Progenitor cell of endocrine pancreas (in vitro differentiated cells): ENCODE measurements at regions not wholly inside any gene's neighbourhood (a gene's known extent, or its start where the extent isn't known, plus 50 kb on each side); places are given as distances from the start of the nearest gene placed in this dataset.

Experiments
- DNase-seq: peaks from one replicate; pipeline ENCODE4 v3.0.0; 2021; ENCODE audit warnings: low spot score; ENCODE audit not compliant: unreplicated experiment
- H3K27ac Mint-ChIP-seq: 2 replicates; pipeline ENCODE4 v1.8.0; 2021; ENCODE audit warnings: mild to moderate bottlenecking, moderate library complexity, mixed read lengths
- H3K27me3 Mint-ChIP-seq: 2 replicates; pipeline ENCODE4 v1.8.0; 2021; ENCODE audit warnings: mixed read lengths
- H3K36me3 Mint-ChIP-seq: 2 replicates; pipeline ENCODE4 v1.8.0; 2022; ENCODE audit warnings: mixed read lengths; ENCODE audit not compliant: insufficient read depth
- H3K4me1 Mint-ChIP-seq: 2 replicates; pipeline ENCODE4 v1.8.0; 2021; ENCODE audit warnings: low read depth, mixed read lengths
- H3K4me3 Mint-ChIP-seq: 2 replicates; pipeline ENCODE4 v1.8.0; 2021; ENCODE audit warnings: low read depth, mild to moderate bottlenecking, moderate library complexity, mixed read lengths
- H3K9me3 Mint-ChIP-seq: 2 replicates; pipeline ENCODE4 v1.8.0; 2021; ENCODE audit warnings: low read depth, mixed read lengths
- TF ChIP-seq, protein P1 (sequence below): fragments of 200-600 bp; sonication (generic); IDR thresholded peaks from one replicate; pipeline ENCODE4 v1.5.0; 2021; ENCODE audit warnings: antibody characterized with exemption, mild to moderate bottlenecking; ENCODE audit not compliant: unreplicated experiment

DNA sequence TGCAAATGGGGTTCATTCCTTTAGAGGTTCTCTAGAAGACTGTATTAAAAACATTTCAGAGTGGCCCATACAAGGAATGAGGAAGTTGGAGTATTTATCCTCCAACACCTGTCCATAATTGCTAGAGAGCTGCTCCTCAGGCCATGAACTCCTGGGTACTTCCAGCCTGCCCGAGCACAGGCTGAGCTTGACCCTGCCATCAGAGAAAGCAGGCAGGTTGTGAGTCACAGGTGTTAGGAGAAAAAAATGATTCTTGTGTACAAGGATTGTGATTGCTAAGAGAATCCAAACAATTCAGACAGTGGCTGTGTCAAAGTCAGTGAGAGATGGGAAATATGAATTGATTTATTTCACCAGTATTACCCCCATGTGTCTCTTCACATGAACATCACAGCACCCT, 156.8 kb upstream of the GADL1 start:
- Mint-ChIP-seq H3K27me3 (no peaks in the 10 kb centered on the region), H3K36me3 (no peaks in the 10 kb centered on the region), H3K4me1 (no peaks in the 10 kb centered on the region), H3K27ac (no peak overlapping the region), H3K4me3 (no peak overlapping the region), H3K9me3 (peaks cover 7% of the 10 kb centered on the region)
- DNase-seq = no peak
- TF ChIP-seq, protein P1, sequence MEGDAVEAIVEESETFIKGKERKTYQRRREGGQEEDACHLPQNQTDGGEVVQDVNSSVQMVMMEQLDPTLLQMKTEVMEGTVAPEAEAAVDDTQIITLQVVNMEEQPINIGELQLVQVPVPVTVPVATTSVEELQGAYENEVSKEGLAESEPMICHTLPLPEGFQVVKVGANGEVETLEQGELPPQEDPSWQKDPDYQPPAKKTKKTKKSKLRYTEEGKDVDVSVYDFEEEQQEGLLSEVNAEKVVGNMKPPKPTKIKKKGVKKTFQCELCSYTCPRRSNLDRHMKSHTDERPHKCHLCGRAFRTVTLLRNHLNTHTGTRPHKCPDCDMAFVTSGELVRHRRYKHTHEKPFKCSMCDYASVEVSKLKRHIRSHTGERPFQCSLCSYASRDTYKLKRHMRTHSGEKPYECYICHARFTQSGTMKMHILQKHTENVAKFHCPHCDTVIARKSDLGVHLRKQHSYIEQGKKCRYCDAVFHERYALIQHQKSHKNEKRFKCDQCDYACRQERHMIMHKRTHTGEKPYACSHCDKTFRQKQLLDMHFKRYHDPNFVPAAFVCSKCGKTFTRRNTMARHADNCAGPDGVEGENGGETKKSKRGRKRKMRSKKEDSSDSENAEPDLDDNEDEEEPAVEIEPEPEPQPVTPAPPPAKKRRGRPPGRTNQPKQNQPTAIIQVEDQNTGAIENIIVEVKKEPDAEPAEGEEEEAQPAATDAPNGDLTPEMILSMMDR = no peak

DNA sequence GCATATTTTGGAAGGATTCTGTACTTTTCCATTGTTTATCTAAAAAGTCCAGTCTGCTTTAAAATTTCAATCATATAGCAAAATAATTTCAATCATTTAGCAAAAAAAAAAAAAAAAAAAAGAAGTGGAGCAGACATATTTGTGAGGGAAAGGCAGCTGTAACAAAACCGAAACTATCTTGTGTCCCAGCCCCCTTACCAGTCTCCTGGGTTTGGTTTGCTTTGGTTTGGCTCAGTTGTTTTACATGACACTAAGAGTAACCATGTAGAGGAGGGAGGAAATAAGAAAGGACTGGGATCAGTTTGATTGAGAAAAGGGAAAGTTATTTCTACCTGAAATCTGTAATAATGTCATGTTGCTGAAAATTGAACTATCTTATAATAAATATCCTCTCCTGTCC, 158.8 kb upstream of the GADL1 start:
- no peak overlapping the region for H3K27ac Mint-ChIP-seq
- TF ChIP-seq, protein P1 = no peak
- no peak for DNase-seq
- H3K36me3 Mint-ChIP-seq = no peaks in the 10 kb centered on the region
- no peak overlapping the region for H3K4me3 Mint-ChIP-seq
- no peaks in the 10 kb centered on the region for H3K27me3 Mint-ChIP-seq
- peaks cover 7% of the 10 kb centered on the region for H3K9me3 Mint-ChIP-seq
- no peaks in the 10 kb centered on the region for H3K4me1 Mint-ChIP-seq

DNA sequence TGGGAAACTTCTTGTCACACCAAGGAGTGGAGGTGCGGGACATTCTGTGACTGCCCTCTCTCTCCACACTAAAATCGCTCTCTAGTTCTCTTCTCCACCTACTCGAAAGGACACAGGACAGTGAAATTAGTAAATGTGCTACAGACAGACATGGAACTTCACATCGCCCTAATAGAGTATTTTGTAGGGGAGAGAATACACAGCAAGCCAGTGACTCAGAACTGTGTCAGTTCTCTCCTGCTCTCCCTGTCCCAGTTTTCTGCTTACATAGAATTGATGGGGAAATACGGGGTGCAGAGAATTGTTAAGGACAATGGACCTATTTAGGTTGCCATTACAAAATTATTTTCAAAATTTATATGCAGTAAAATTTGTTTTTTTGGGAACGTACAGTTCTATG, 159.6 kb upstream of the GADL1 start:
- no peak for DNase-seq
- H3K4me1 Mint-ChIP-seq = no peaks in the 10 kb centered on the region
- TF ChIP-seq, protein P1 = no peak
- no peak overlapping the region for H3K27ac Mint-ChIP-seq
- no peak overlapping the region for H3K4me3 Mint-ChIP-seq
- H3K27me3 Mint-ChIP-seq = no peaks in the 10 kb centered on the region
- H3K9me3 Mint-ChIP-seq = peaks cover 11% of the 10 kb centered on the region
- H3K36me3 Mint-ChIP-seq = no peaks in the 10 kb centered on the region

DNA sequence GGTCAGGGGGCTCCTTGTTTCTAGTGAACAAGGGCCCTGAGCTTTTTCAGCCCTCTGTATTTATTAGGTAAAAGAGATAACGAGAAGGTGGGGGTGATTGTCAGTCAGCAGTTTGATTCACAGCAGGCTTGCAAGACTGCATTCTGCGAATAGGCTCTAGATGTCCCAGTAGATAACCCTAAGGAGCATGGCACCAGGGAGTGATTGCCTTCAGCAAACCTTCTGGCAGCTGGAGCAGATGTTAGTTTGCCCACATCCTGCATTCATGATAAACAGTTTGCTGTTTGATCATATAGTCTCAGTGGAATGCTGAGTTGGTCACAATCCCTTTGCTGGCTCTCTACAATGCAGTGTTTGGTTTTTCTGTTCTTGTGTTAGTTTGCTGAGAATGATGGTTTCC, 161.3 kb upstream of the GADL1 start:
- TF ChIP-seq, protein P1 = no peak
- no peak overlapping the region for H3K27ac Mint-ChIP-seq
- H3K36me3 Mint-ChIP-seq = peaks cover 2% of the 10 kb centered on the region
- peaks cover 17% of the 10 kb centered on the region for H3K9me3 Mint-ChIP-seq
- no peak overlapping the region for H3K4me3 Mint-ChIP-seq
- no peaks in the 10 kb centered on the region for H3K27me3 Mint-ChIP-seq
- no peak for DNase-seq
- peaks cover 2% of the 10 kb centered on the region for H3K4me1 Mint-ChIP-seq

DNA sequence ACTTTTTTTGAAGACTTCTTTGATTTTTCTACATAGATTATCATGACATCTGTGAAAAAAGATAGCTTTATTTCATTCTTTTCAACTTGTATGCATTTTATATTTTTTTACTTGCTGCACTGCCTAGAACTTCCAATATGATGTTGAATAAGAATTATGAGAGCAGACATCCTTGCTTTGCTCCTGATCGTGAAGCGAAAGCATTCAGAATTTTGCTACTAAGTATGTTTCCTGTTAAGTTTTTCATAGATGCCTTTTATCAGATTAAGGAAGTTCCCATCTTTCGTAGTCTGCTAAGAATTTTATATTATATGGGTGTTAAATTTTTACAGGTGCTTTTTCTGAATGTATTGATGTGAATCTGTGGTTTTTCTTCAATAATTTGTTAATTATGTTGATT, 163.4 kb upstream of the GADL1 start:
- H3K27ac Mint-ChIP-seq = no peak overlapping the region
- H3K4me3 Mint-ChIP-seq = no peak overlapping the region
- peaks cover 10% of the 10 kb centered on the region for H3K4me1 Mint-ChIP-seq
- H3K36me3 Mint-ChIP-seq = peaks cover 3% of the 10 kb centered on the region
- H3K27me3 Mint-ChIP-seq = no peaks in the 10 kb centered on the region
- peaks cover 13% of the 10 kb centered on the region for H3K9me3 Mint-ChIP-seq
- no peak for DNase-seq
- TF ChIP-seq, protein P1 = no peak
